ENCODE measurements at regions not wholly inside any gene's neighbourhood (a gene's known extent, or its start where the extent isn't known, plus 50 kb on each side); places are given as distances from the start of the nearest gene placed in this dataset.

- ATAC-seq = no peak
- H3K9me3 Mint-ChIP-seq = peaks cover 3% of the 10 kb centered on the region
- H3K4me1 Mint-ChIP-seq = no peaks in the 10 kb centered on the region
- H3K27ac Mint-ChIP-seq = no peak overlapping the region
- no peaks in the 10 kb centered on the region for H3K36me3 Mint-ChIP-seq
- H3K4me3 Mint-ChIP-seq = no peak overlapping the region
- H3K27me3 Mint-ChIP-seq = no peaks in the 10 kb centered on the region
These were observed 596.9 kb upstream of the PCDH15 start for GRCh38 chr10:55397777-55398496.

GRCh38 chr10:55378196-55378595, 577.2 kb upstream of the PCDH15 start:
- ATAC-seq = no peak
- no peak overlapping the region for H3K4me3 Mint-ChIP-seq
- H3K36me3 Mint-ChIP-seq = no peaks in the 10 kb centered on the region
- peaks cover 8% of the 10 kb centered on the region for H3K9me3 Mint-ChIP-seq
- no peak overlapping the region for H3K27ac Mint-ChIP-seq
- H3K27me3 Mint-ChIP-seq = no peaks in the 10 kb centered on the region
- no peaks in the 10 kb centered on the region for H3K4me1 Mint-ChIP-seq

- Mint-ChIP-seq H3K4me1 (no peaks in the 10 kb centered on the region), H3K9me3 (peaks cover 6% of the 10 kb centered on the region), H3K4me3 (no peak overlapping the region), H3K27ac (no peak overlapping the region), H3K27me3 (no peaks in the 10 kb centered on the region), H3K36me3 (no peaks in the 10 kb centered on the region)
- ATAC-seq = no peak
These were observed 573.9 kb upstream of the PCDH15 start for GRCh38 chr10:55374917-55375316.

DNA sequence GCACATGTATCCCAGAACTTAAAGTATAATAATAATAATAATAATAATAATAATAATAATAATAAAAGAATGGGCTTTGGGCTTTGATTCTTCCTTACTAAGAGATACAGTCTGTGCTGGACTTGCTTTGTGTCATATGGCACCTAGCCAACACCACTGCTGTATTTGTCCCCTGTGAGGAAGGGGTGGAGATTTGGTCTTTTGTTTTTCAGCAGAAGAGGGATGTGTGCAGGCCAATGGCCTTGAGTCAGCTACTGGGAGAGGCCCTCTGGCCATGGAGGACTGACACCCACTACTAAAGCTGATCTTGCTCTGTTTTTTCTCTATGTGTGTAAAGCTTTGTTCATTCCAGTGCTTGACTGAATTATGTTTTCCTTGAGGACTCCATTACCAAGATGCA, 573.0 kb upstream of the PCDH15 start:
- Mint-ChIP-seq H3K36me3 (no peaks in the 10 kb centered on the region), H3K27me3 (no peaks in the 10 kb centered on the region), H3K4me3 (no peak overlapping the region), H3K4me1 (no peaks in the 10 kb centered on the region), H3K9me3 (peaks cover 6% of the 10 kb centered on the region), H3K27ac (no peak overlapping the region)
- ATAC-seq = no peak

GRCh38 chr10:55369670-55370420, 568.8 kb upstream of the PCDH15 start:
- H3K27me3 Mint-ChIP-seq = no peaks in the 10 kb centered on the region
- no peak for ATAC-seq
- no peaks in the 10 kb centered on the region for H3K4me1 Mint-ChIP-seq
- no peaks in the 10 kb centered on the region for H3K36me3 Mint-ChIP-seq
- no peak overlapping the region for H3K4me3 Mint-ChIP-seq
- H3K9me3 Mint-ChIP-seq = no peaks in the 10 kb centered on the region
- no peak overlapping the region for H3K27ac Mint-ChIP-seq

- H3K36me3 Mint-ChIP-seq = no peaks in the 10 kb centered on the region
- no peak for ATAC-seq
- no peaks in the 10 kb centered on the region for H3K27me3 Mint-ChIP-seq
- H3K9me3 Mint-ChIP-seq = no peaks in the 10 kb centered on the region
- no peak overlapping the region for H3K4me3 Mint-ChIP-seq
- H3K4me1 Mint-ChIP-seq = no peaks in the 10 kb centered on the region
- H3K27ac Mint-ChIP-seq = no peak overlapping the region
These were observed 567.4 kb upstream of the PCDH15 start for GRCh38 chr10:55368467-55368866.

GRCh38 chr10:55367555-55367954, 566.5 kb upstream of the PCDH15 start:
- H3K27ac Mint-ChIP-seq = no peak overlapping the region
- no peaks in the 10 kb centered on the region for H3K36me3 Mint-ChIP-seq
- ATAC-seq = no peak
- H3K4me1 Mint-ChIP-seq = no peaks in the 10 kb centered on the region
- no peaks in the 10 kb centered on the region for H3K9me3 Mint-ChIP-seq
- no peaks in the 10 kb centered on the region for H3K27me3 Mint-ChIP-seq
- no peak overlapping the region for H3K4me3 Mint-ChIP-seq

DNA sequence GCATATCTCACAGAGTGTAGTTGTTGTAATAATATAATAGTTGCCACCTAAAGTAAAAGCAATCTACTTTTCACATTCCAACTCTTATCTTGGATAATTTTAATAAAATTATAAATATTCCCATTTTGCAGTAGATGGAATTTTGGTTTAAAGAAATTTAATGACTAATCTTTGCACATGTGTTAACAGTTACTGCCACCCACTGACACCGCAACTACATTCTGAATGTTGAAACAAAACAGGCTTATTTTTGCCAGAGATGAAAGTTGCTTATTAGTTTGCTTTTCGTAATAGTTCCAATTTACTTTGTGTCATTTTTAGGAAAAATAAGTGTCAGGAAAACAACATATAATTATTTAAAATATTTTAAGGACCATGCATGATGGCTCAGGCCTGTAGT, 557.5 kb upstream of the PCDH15 start:
- Mint-ChIP-seq H3K27ac (no peak overlapping the region), H3K36me3 (no peaks in the 10 kb centered on the region), H3K27me3 (no peaks in the 10 kb centered on the region), H3K4me3 (no peak overlapping the region), H3K4me1 (no peaks in the 10 kb centered on the region), H3K9me3 (no peaks in the 10 kb centered on the region)
- ATAC-seq = no peak

- Mint-ChIP-seq H3K27me3 (no peaks in the 10 kb centered on the region), H3K4me3 (no peak overlapping the region), H3K27ac (no peak overlapping the region), H3K4me1 (no peaks in the 10 kb centered on the region), H3K36me3 (no peaks in the 10 kb centered on the region), H3K9me3 (peaks cover 4% of the 10 kb centered on the region)
- no peak for ATAC-seq
These were observed 552.4 kb upstream of the PCDH15 start for GRCh38 chr10:55353414-55353813.

DNA sequence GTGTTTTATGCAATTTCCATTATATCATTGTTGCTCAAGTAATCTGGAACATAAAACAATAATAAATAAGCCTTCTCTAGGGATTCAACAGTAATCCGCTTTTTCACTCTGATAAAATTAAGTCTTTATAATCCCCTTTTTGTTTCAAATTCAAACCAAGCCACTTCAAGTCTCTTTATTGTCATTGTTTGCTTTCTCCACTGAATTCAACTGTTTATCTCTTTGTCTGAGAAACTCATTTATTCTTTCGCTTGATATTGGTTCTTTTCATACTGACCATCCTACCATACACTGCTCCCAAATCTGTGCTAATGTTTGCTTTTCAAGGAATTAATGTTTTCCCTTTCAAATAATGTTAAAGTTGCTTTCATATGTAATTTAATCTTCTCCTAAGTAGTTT, 550.4 kb upstream of the PCDH15 start:
- H3K36me3 Mint-ChIP-seq = no peaks in the 10 kb centered on the region
- H3K27me3 Mint-ChIP-seq = no peaks in the 10 kb centered on the region
- H3K4me1 Mint-ChIP-seq = no peaks in the 10 kb centered on the region
- ATAC-seq = no peak
- no peak overlapping the region for H3K4me3 Mint-ChIP-seq
- peaks cover 4% of the 10 kb centered on the region for H3K9me3 Mint-ChIP-seq
- no peak overlapping the region for H3K27ac Mint-ChIP-seq

- Mint-ChIP-seq H3K9me3 (peaks cover 4% of the 10 kb centered on the region), H3K4me3 (no peak overlapping the region), H3K4me1 (no peaks in the 10 kb centered on the region), H3K27me3 (no peaks in the 10 kb centered on the region), H3K27ac (no peak overlapping the region), H3K36me3 (no peaks in the 10 kb centered on the region)
- no peak for ATAC-seq
These were observed 547.5 kb upstream of the PCDH15 start for GRCh38 chr10:55348534-55348933.

DNA sequence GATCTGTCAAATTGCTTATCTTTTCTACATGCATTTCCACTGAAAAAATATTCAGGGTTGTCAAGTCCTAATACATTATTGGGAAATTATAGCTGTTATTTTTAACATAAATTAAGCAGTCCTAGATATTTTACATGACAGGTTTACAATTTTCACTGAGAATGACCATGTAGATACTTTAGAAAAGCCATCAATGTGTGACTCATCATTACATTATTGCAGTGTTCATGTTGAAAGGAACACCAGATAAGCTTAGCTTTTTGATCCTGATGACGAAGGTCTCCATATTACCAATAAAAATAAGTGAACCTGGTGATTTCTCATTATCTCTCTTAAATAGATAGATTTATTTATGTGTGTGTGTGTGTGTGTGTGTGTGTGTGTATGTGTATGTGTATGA, 529.5 kb upstream of the PCDH15 start:
- no peaks in the 10 kb centered on the region for H3K27me3 Mint-ChIP-seq
- ATAC-seq = no peak
- H3K27ac Mint-ChIP-seq = no peak overlapping the region
- no peaks in the 10 kb centered on the region for H3K36me3 Mint-ChIP-seq
- no peak overlapping the region for H3K4me3 Mint-ChIP-seq
- no peaks in the 10 kb centered on the region for H3K4me1 Mint-ChIP-seq
- H3K9me3 Mint-ChIP-seq = no peaks in the 10 kb centered on the region

DNA sequence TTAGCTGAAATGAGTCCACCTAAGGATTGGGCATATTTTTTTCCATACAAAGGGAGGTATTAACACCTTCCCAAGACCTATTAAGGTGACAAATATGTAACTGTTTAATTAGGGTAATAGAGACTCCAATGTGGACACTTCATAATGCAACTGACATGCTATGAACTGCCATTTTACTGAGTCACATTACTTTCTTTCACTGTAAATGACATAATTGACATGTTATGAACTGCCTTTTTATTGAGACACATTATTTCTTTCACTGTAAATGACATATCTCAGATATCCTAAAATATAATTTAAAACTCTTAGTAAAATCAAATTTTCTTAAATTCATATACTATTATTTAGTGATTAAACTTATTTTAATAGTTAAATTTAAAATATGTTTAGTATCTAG, 528.8 kb upstream of the PCDH15 start:
- no peaks in the 10 kb centered on the region for H3K36me3 Mint-ChIP-seq

DNA sequence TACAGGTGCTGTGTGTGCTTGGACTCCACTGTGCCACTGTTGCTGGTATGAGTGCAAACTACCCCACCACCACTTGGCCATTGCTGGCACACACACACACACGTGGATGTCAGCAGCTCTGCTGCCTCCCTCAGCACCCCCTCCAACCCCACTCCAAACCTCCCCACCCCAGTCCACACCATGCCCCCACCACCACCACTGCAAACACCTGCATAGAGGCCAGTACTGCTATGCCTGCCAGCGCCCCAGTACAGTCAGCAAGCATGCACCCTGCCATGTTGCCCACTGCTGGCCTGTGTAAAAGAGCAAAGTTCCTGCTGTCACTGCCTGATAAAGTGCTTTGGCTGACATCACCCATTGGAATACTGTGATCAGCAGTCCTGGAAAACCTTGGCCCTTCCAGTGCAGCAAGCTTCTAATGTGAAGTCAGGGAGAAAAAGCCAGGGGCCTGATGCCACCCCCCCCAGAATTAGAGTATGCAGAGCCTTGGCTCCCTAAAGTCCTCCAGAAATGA, 519.2 kb upstream of the PCDH15 start:
- Mint-ChIP-seq H3K4me3 (no peak overlapping the region), H3K27ac (no peak overlapping the region), H3K4me1 (no peaks in the 10 kb centered on the region), H3K9me3 (peaks cover 9% of the 10 kb centered on the region), H3K27me3 (no peaks in the 10 kb centered on the region), H3K36me3 (no peaks in the 10 kb centered on the region)
- peak; percentile 56 for ATAC-seq

More for the DNA sequence above, 528.8 kb upstream of the PCDH15 start:
- Mint-ChIP-seq H3K4me3 (no peak overlapping the region), H3K27me3 (no peaks in the 10 kb centered on the region), H3K27ac (no peak overlapping the region), H3K4me1 (no peaks in the 10 kb centered on the region), H3K9me3 (no peaks in the 10 kb centered on the region)
- ATAC-seq = no peak

GRCh38 chr10:55311848-55312635, 511.0 kb upstream of the PCDH15 start:
- no peaks in the 10 kb centered on the region for H3K4me1 Mint-ChIP-seq
- H3K36me3 Mint-ChIP-seq = no peaks in the 10 kb centered on the region
- H3K27ac Mint-ChIP-seq = no peak overlapping the region
- ATAC-seq = no peak
- H3K27me3 Mint-ChIP-seq = no peaks in the 10 kb centered on the region
- no peak overlapping the region for H3K4me3 Mint-ChIP-seq
- H3K9me3 Mint-ChIP-seq = peaks cover 3% of the 10 kb centered on the region
